ENCODE measurements at regions not wholly inside any gene's neighbourhood (a gene's known extent, or its start where the extent isn't known, plus 50 kb on each side); places are given as distances from the start of the nearest gene placed in this dataset.
"Not testable (repeated sequence)": the region's sequence is repeated elsewhere in the genome, so short reads cannot be mapped to it uniquely, and the experiment has no call there.

GRCh38 chr1:104172243-104172681 is 422.6 kb downstream of the AMY1C start:
- no peak for DNase-seq (ENCODE audit: low spot score)

GRCh38 chr1:104182251-104182650 is 432.6 kb downstream of the AMY1C start:
- DNase-seq (ENCODE audit: low spot score) = no peak

GRCh38 chr1:104189207-104189606 is 439.5 kb downstream of the AMY1C start:
- no peak for DNase-seq (ENCODE audit: low spot score)

DNA sequence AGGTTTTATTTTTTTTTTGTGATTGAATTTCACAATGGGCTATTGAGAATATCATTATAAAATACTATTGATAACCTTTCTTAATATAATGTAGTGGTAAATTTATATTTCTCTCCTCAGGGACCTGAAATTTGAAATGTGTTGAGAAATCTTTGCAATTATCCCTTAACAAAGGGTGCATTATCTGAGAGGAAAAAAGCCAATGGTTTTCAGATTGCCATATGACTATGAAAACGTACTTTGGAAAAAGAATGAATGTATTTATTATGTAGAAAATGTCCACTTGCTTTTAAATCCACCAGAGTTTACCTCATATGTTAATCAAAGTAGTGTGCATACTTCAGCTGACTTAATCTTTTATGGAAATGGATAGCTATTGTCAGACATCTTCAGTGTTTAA is 441.1 kb downstream of the AMY1C start:
- no peak for DNase-seq (ENCODE audit: low spot score)

- no peak for DNase-seq (ENCODE audit: low spot score)
Observed at GRCh38 chr1:104195395-104195794, 445.7 kb downstream of the AMY1C start.

DNA sequence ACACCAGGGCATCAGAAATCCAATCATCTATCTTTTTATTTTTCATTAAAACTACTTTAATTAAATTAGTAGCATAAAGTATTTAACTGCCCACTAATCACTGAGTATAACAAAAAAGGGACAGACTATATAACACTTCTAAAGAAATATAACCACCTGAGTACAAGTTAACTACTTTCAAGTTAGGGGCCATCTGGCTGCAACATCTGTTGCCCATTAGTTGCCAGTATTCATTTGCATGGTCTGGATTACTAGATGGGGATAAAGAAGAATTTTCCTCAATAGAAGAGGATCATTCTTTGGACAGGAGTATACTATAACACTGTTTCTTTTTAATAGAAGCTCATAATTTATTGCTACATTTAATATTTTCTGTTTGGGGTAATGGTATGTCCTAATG is 446.4 kb downstream of the AMY1C start:
- no peak for DNase-seq (ENCODE audit: low spot score)

GRCh38 chr1:104197516-104197915 is 447.8 kb downstream of the AMY1C start:
- no peak for DNase-seq (ENCODE audit: low spot score)

DNA sequence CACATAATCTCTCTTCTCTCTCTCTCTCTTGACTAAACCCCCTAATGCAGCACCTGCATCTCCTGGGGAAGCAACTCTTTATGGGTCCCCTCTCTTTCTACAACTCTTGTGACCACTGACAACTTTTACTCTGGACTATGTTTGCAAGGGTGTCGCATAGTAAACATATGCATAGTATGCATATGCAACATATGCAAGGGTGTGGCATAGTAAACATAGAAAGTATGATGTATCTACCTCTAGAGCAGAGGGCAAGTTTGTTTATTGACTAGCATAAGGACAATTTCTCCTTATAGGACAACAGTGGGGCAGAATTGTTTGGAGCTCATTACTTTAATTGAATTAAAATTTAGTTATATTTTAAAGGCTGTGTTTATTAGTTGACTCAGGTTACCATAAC is 462.5 kb downstream of the AMY1C start:
- no peak for DNase-seq (ENCODE audit: low spot score)

DNA sequence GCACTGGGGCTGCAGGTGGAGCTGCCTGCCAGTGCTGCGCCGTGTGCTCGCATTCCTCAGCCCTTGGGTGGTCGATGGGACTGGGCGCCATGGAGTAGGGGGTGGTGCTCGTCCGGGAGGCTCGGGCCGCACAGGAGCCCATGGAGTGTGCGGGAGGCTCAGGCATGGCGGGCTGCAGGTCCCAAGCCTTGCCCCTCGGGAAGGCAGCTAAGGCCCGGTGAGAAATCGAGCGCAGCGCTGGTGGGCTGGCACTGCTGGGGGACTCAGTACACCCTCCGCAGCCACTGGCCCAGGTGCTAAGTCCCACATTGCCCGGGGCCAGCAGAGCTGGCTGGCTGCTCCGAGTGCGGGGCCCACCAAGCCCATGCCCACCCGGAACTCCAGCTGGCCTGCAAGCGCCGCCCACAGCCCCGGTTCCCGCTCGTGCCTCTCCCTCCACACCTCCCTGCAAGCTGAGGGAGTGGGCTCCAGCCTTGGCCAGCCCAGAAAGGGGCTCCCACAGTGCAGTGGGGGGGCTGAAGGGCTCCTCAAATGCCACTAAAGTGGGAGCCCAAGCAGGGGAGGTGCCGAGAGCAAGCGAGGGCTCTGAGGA is 467.8 kb downstream of the AMY1C start:
- DNase-seq (ENCODE audit: low spot score) = not testable (repeated sequence)

DNA sequence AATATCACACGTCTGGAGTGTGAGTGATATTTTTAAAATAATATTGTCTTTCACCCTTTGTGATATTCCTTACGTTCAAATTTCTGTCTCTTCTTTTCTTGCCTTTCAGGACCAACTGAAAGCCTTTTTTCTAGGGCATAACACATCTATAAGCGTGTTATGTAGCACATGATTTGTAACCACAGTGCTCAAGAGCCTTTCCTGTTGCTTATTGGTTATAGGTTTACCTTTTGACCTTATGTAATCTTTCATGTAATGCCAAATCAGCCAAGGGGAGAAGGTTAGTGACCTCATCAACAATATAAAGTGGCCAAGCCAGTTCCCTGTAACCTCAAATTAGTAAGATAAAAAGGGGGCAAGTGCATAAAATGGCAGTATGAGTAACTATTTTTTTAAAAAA is 480.2 kb downstream of the AMY1C start:
- no peak for DNase-seq (ENCODE audit: low spot score)

GRCh38 chr1:104231676-104232075 is 482.0 kb downstream of the AMY1C start:
- DNase-seq (ENCODE audit: low spot score) = no peak

DNA sequence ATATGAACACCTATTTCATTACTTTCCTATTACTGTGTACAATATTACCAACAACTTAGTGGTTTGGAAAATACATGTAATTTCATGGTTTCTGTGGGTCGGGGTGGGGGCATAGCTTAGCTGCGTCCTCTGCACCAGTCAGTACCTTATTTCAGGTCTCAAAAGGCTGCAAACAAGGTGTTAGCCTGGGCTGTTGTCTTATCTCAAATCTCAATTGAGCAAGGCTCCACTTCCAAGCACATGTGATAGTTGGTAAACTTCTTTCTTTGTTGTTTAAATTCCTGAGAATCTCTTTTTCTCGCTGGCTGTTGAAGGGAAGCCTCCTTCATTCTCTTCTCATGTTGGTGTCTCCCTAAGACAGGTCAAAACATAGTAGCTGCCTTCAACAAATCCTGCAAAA is 485.4 kb downstream of the AMY1C start:
- no peak for DNase-seq (ENCODE audit: low spot score)

DNA sequence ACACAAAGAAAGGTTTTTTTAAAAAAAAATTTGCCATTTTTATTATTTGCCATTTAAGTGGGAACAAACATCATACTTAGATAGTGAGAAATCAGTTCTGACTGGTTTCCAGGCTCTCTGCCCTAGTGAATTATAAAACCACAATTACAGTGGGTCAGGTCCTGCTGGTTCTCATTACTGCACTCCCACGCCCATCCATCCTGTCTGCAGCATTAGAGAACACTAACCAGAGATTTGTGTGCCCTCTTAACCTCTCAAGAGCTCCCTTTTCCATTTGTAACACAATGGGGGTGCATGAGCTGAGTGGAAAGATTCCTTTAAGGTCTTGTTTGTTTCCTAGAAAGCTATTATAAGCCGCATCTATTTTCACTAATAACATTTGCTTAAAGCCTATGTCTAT is 489.3 kb downstream of the AMY1C start:
- DNase-seq (ENCODE audit: low spot score) = no peak

GRCh38 chr1:104248385-104248784 is 498.7 kb downstream of the AMY1C start:
- DNase-seq (ENCODE audit: low spot score) = no peak

DNA sequence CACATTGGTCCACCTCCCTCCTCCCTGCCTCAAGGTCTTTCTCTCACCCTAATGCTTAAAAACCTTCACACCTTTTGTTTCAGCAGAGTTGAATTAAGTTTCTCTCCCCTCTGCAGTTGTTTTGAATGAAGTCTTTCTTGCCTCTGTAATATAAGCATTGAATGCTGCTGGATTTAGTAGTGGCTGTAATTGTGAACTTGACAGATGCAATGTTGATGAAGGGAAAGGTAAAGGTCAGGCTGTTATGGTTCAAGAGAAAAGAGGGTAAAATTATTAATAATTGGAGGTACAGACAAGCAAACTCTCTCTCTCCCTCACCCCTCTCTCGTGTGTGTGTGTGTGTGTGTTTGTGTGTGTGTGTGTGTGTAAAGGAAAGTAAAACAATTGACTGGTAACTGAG is 509.8 kb downstream of the AMY1C start:
- no peak for DNase-seq (ENCODE audit: low spot score)

DNA sequence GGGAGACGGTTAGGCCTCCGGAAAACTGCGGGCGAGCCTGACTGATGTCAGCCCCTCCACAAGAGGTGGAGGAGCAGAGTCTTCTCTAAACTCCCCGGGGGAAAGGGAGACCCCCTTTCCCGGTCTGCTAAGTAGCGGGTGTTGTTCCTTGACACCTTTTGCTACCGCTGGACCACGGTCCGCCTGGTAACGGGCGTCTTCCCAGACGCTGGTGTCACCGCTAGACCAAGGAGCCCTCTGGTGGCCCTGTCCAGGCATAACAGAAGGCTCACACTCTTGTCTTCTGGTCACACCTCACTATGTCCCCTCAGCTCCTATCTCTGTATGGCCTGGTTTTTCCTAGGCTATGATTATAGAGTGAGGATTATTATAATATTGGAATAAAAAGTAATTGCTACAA is 513.4 kb downstream of the AMY1C start:
- DNase-seq (ENCODE audit: low spot score) = not testable (repeated sequence)

- DNase-seq (ENCODE audit: low spot score) = no peak
Observed at GRCh38 chr1:104264521-104264920, 514.8 kb downstream of the AMY1C start.

DNA sequence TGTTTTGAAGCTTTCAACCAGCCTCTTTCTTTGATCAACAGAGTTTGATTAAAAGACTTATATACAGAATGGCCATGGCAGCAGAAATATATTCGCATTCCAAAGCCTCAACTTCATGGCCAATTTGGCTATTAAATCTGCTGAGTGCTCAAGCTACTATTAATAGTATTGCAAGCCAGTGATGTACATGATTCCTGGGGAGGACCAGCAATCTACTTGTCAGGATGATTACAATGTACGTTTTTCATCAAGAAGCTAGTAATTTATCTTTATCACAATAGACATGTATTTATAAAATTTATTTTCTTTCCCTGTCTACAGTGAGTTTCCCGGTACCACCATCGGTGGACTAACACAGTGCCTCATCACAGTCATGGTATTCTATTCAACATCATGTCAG is 515.5 kb downstream of the AMY1C start:
- DNase-seq (ENCODE audit: low spot score) = no peak

DNA sequence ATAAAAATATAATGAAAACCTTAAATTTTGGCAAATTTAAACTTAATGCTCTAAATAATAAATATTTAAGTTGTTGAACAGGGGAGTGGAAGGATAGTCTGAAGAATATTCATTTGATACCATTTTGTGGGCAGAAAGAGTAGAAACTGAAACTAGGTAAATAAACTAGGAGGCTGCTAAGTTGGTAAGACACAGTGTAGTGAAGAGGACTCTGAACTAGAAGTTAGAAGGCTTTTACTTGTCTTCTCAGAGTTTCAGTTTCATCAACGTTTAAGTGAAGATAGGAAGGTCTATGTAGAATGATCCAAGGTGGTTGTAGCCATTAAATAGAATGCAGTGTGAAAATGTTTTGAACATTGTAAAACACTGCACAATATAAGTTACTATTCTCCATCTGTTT is 516.9 kb downstream of the AMY1C start:
- no peak for DNase-seq (ENCODE audit: low spot score)

DNA sequence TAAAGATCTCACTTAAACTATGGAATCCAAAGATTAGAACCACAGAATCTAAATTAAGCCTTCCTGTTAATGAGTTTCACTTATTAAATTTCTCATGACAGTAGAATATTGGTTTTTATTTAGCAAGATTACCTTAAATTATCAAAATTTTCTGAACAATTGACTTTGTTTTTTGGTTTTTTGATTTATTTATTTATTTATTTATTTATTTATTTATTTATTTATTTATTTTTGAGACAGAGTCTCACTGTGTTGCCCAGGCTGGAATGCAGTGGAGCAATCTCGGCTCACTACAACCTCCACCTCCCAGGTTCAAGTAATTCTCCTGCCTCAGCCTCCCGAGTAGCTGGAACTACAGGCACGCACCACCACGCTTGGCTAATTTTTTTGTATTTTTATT is 538.6 kb downstream of the AMY1C start:
- DNase-seq (ENCODE audit: low spot score) = not testable (repeated sequence)

- DNase-seq (ENCODE audit: low spot score) = no peak
Observed at GRCh38 chr1:104291156-104291555, 541.5 kb downstream of the AMY1C start.

DNA sequence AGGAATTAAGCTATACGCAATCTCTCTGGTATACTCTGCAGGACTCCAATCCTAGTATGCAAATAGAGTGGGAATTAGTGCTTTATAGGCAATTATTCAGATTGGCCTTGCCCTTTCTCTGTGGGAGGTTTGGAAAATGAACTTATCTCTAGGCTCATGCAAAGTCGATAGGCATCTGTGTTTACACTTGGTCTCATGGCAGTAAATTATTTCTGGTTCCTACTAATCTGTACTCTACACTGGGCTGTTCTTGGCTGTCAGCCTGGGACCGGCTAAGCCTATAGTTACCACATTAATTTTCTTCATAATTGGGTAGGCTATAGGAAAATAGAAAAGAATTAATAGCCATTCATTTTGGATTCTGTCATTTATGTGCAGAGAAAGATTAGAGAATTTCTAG is 544.6 kb downstream of the AMY1C start:
- DNase-seq (ENCODE audit: low spot score) = no peak

- no peak for DNase-seq (ENCODE audit: low spot score)
Observed at GRCh38 chr1:104295511-104295910, 545.8 kb downstream of the AMY1C start.

- DNase-seq (ENCODE audit: low spot score) = no peak
Observed at GRCh38 chr1:104309673-104310072, 560.0 kb downstream of the AMY1C start.

GRCh38 chr1:104315823-104316222 is 566.1 kb downstream of the AMY1C start:
- DNase-seq (ENCODE audit: low spot score) = no peak
